AG09309 (cell line): ENCODE measurements at regions not wholly inside any gene's neighbourhood (a gene's known extent, or its start where the extent isn't known, plus 50 kb on each side); places are given as distances from the start of the nearest gene placed in this dataset.

ENCODE experiments used
- DNase-seq: peaks from one replicate; pipeline ENCODE4 v3.0.0-alpha.2; 2010; ENCODE audit warnings: low read depth
- H3K4me3 ChIP-seq: 2 replicates; pipeline ENCODE4 v1.5.1; 2011; ENCODE audit warnings: mild to moderate bottlenecking, low read depth, low read length, moderate library complexity; ENCODE audit not compliant: control insufficient read depth
- TF ChIP-seq, protein P1 (sequence below): IDR thresholded peaks from 2 replicates; pipeline ENCODE4 v1.5.1; 2011; ENCODE audit warnings: mild to moderate bottlenecking, low read depth, low read length, inconsistent platforms; ENCODE audit not compliant: insufficient read depth, control insufficient read depth; ENCODE audit errors: missing control alignments

- no peak overlapping the region for H3K4me3 ChIP-seq
These were observed 1451.0 kb upstream of the IGFBP7 start for GRCh38 chr4:58561170-58561569.

DNA sequence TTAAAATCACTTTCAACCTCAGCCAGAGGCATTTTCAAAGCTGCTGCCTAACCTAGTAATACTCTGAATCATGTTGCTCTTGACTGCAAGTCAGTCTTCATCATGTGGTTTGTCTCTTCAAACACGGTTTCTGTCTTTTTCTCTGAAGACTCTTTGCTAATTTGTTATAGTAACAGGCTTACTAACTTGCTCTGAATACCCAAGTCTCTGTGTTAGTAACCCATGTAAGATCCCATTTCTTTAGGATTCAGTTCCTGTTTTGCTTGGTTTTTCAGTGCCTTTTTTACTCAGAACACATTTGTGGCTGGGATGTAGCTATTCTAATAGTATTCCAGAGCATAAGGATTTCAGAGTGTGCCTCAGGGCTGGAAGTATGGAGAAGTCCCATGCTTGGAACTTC is 1450.6 kb upstream of the IGFBP7 start:
- no peak for DNase-seq

More at GRCh38 chr4:58561170-58561569, 1451.0 kb upstream of the IGFBP7 start:
- DNase-seq = no peak
- TF ChIP-seq, protein P1, sequence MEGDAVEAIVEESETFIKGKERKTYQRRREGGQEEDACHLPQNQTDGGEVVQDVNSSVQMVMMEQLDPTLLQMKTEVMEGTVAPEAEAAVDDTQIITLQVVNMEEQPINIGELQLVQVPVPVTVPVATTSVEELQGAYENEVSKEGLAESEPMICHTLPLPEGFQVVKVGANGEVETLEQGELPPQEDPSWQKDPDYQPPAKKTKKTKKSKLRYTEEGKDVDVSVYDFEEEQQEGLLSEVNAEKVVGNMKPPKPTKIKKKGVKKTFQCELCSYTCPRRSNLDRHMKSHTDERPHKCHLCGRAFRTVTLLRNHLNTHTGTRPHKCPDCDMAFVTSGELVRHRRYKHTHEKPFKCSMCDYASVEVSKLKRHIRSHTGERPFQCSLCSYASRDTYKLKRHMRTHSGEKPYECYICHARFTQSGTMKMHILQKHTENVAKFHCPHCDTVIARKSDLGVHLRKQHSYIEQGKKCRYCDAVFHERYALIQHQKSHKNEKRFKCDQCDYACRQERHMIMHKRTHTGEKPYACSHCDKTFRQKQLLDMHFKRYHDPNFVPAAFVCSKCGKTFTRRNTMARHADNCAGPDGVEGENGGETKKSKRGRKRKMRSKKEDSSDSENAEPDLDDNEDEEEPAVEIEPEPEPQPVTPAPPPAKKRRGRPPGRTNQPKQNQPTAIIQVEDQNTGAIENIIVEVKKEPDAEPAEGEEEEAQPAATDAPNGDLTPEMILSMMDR = no peak

DNA sequence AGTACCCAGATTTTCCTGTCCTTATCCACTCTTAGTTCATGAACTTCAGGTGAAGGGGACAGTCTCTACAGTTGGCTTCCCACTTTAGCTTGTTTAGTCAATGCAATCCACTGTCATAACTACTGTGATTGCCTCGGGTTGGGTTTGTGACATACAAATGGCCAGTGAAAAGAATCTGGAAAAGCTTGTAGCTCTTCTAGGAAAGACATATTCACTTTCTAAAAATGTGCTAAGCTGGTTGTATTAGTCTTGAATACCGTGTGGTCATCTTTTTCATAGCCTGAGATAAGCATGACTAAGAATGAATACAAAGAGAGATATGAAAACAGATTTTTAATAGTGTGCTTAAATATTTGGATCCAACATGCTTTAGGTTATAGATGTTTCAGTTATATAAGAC is 1443.5 kb upstream of the IGFBP7 start:
- H3K4me3 ChIP-seq = no peak overlapping the region
- TF ChIP-seq, protein P1 = no peak
- no peak for DNase-seq

More for the DNA sequence above, 1450.6 kb upstream of the IGFBP7 start:
- H3K4me3 ChIP-seq = no peak overlapping the region
- TF ChIP-seq, protein P1 = no peak

DNA sequence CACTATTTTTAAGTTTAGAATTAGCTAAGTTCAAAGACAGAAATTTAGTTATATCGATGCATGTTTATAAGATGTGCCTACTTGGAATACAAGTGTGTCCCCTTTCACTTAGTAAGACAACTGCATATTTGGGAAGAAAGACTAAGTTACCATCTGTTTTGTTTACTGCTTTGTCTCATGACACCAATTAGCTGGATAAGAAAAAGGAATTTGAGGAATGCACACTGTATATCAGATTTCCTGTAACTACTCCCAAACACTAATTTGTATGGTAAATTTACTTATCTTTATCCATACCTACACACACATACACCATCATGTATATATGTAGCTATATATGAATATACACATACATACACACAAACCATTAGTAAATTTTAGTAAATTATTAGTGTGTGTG is 1442.8 kb upstream of the IGFBP7 start:
- TF ChIP-seq, protein P1 = no peak
- DNase-seq = no peak

DNA sequence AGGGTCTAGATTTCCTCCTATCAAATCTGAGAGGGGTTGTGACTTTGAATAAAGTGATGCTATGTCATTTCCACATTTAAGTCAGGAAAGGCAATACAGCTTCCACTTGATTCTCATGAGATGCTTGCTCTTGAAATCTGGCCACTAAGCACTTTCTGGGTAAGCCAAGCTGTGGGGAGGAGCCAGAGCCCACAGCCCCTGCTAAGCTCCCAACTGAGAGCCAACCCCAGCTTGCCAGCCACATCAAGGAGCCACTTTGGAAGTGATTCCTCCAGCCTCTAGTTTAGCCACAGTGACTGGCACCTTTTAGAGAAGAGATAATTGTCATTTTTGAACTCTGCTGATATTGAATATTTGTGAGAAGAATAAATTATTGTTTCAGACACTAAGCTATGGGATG is 1441.5 kb upstream of the IGFBP7 start:
- DNase-seq = no peak
- TF ChIP-seq, protein P1 = no peak
- H3K4me3 ChIP-seq = no peak overlapping the region

More for the DNA sequence above, 1442.8 kb upstream of the IGFBP7 start:
- no peak overlapping the region for H3K4me3 ChIP-seq

DNA sequence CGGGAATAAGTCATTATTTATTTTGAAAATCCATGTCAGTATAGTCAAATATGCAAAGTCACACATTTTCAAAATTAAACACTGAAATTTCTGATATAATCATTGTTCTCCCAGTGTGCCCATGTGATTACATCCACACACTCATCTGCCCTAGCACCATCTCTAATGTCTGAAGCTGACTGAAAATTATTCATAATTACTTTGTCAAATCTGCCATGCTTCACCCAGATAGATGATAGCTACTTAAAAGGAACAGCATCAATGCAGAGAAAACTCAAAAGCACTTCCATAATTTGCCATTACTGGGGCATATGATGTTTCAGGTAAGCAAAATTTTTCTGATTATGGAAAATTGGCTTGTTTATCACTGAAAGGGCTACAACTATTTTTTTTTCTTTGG is 1433.3 kb upstream of the IGFBP7 start:
- no peak overlapping the region for H3K4me3 ChIP-seq
- no peak for DNase-seq
- TF ChIP-seq, protein P1 = no peak

- no peak overlapping the region for H3K4me3 ChIP-seq
- no peak for DNase-seq
- TF ChIP-seq, protein P1 = no peak
These were observed 1431.7 kb upstream of the IGFBP7 start for GRCh38 chr4:58541926-58542325.
